GM18951 (cell line): ENCODE measurements at regions not wholly inside any gene's neighbourhood (a gene's known extent, or its start where the extent isn't known, plus 50 kb on each side); places are given as distances from the start of the nearest gene placed in this dataset.

Experiments
- POLR2A ChIP-seq: IDR thresholded peaks from 4 replicates; pipeline ENCODE4 v1.6.1; 2011; ENCODE audit warnings: mild to moderate bottlenecking; ENCODE audit not compliant: insufficient read length, insufficient read depth; ENCODE audit errors: extremely low read depth
- in situ Hi-C: fragments of 300-500 bp; cut with MboI; formaldehyde crosslinking; loops from one replicate; pipeline ENCODE4 v1.12.0; 2022; ENCODE audit warnings: low sequenced_read_pairs, mixed read lengths, inconsistent platforms; ENCODE audit not compliant: unreplicated experiment

DNA sequence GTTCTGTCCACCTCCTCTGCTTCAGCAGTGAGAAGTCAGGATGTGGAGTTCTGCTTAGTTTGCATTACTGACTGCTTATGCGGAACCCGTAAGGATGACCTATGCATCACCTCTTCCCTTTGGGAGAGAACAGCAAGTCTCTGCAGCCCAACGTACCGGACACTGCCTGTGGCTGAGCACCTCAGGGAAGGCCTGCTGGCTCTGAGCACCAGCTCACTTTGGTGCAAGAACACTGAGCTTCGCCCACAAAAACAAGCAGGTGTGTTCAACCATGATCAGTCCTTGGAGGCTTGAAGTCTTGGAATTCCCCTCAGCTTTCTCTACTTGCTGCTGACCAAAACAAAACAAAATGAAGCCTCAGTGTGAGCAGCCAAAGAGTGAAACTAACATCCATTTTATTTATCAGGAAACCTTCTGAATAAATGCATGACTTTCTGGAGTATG is 52.7 kb upstream of the NCK2 start:
- no peak for TF ChIP-seq POLR2A
- in situ Hi-C loops, result no loop called here

DNA sequence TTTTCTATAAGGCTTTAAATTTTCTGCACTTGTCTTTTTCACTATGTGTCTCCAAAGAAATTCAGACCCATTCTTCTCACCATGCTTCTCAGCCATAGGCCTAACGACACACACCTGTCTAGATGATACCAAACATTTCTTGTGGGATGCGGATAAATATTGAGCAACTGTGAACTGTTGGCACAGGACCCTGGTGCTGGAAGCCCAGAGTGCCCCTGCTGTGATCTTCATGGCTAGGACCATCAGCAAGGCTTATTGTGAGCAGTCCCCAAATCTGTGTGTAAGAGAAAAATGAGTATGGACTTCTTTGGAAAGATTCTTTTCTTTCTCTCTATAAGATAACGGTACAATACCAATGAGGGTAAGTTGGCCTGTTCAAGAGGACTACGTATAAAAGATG is 54.1 kb upstream of the NCK2 start:
- no peak for TF ChIP-seq POLR2A
- in situ Hi-C loops, result no loop called here

DNA sequence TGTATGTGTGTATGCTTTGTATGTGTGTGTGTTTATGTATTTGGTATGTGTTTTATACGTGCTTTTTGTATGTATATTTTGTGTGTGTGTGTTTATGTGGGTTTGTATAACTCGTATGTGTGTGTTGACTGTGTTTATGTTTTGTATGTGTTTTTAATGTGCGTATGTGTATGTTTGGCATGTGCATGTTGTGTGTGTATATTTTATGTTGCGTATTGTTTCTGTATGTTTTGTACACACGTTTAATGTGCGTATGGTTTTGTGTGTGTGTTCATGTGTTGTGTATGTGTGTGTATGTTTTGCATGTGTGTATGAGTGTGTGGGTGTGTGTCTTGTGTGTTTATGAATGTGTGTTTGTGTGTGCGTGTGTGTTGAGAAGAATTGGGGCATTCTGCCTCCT is 55.2 kb upstream of the NCK2 start:
- in situ Hi-C loops, result no loop called here
- no peak for TF ChIP-seq POLR2A

DNA sequence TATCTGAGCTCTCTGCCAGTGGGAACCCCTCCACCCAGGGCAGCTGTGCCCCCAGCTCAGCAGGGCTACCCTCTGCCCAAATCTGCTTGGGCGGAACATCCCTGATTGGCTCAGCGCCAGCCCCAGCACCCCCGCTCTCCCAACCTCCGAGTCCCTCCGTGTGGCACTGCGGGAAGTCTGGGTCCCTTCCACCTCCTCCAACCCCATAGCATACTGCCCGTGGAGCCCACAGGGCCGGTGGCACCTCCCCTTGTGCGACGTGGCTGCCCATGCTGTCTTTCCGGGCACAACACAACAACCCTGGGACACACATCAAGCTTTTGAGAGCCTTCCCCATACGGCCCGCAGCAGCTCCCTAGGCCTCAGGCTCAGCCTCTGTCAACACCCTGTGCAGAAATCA is 55.8 kb upstream of the NCK2 start:
- in situ Hi-C loops, result no loop called here
- TF ChIP-seq POLR2A, result no peak

DNA sequence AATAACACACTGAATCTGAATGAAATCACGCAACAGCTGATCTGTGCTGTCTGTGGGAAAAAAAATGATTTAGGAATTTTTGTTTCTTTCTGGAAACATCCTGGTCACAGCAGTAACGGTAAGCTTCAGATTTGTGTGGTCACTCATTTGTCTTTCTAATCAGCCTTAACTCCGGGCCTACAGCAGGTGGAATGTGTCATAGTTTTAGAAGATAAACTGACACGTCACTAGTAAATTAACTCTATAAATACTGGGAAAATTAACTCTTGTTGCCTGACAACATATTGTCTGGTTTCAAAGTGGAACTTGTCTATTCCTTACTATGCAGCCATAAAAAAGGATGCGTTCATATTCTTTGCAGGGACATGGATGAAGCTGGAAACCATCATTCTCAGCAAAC is 58.1 kb upstream of the NCK2 start:
- in situ Hi-C loops, result no loop called here
- no peak for TF ChIP-seq POLR2A

DNA sequence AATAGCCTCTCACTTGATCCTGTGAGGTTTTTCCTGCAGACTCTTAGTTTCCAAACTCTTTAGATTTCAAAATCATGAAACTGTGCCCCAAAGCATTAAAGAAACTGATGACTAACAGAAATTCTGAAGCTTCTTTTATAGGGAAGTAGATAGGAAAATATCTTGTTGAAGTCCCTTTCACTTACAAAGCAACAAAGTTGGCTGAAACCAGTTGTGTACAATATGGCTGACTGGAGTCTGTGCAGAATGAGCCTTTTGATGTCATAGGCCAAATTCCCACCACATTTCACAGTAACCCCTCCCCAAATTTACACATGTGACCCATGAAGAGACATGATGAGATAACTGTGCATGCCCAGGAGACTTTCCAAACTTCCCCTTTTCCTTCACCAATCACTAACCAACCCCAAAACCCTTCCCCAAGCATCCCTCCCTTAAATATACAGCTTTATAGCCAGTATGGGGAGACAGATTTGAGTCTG is 61.7 kb upstream of the NCK2 start:
- in situ Hi-C loops, result no loop called here

DNA sequence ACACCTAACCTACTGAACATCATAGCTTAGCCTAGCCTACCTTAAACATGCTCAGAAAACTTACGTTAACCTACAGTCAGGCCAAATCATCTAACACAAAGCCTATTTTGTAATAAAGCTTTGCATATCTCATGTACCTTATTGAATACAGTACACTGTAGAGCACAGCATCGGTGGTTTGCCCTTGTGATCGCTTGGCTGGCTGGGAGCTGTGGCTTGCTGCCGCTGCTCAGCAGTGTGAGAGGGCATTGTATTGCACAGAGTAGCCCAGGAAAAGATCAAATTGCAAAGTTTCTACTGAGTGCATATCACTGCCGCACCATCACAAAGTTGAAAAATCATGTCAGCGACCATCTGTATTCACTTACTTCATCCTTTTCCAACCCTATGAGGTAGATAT is 62.3 kb upstream of the NCK2 start:
- no peak for TF ChIP-seq POLR2A
- in situ Hi-C loops, result no loop called here

More for the DNA sequence above, 61.7 kb upstream of the NCK2 start:
- no peak for TF ChIP-seq POLR2A

DNA sequence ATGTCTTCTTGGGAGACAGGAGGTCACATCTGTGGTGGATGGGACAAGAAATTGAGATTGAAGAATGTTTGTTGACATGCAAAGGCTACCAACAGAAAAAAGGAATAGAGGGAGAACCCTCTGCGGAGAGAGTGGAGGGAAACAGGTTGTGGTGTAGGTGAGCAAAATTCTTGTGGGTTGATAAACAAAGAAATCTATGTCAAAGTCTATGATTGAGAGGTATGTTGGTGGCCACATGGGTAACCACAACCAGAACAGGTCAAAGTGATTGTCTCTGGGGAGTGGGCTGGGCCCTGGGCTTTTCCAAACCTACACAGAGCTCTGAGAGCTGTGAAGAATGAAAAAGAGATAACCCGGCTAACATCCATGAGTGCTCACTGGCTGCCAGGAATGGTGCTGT is 62.8 kb upstream of the NCK2 start:
- in situ Hi-C loops, result no loop called here
- TF ChIP-seq POLR2A, result no peak

DNA sequence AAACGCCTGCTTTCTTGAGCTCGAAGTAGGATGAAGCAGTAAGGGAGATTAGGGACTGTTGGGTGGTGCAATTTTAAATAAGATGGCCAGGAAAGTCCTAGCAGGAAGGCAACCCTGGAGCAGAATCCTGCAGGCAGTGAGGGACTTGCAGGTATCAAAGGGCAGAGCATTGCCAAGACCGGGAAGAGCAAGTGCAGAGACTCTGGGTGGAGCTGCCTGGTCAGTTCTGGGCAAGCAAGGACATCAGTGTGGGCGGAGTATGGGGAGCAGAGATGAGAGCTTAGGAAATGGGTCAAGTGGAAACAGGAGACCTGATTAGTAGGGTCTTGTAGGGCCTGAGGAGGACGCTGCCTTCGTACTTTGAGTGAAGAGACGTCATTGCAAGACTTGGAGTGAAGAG is 64.4 kb upstream of the NCK2 start:
- TF ChIP-seq POLR2A, result no peak
- in situ Hi-C loops, result no loop called here

DNA sequence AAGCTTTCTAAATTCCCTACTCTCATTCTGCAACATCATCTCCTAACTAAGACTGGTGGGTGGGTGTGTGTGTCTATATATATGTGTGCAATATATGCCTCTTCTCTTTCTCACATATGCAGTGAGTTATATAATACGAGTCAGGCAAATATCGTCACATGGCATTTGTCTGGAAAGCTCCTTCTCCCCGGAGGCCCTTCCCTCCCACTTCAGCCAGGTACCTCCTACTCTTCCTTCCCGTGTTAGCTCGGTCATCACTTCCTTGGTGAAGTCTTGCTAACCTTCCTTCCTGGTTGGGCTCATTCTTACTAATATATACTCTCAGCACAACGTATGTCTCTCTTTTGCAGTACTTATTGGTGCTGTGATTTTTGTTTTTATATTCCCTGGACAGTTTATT is 66.4 kb upstream of the NCK2 start:
- in situ Hi-C loops, result no loop called here
- no peak for TF ChIP-seq POLR2A

DNA sequence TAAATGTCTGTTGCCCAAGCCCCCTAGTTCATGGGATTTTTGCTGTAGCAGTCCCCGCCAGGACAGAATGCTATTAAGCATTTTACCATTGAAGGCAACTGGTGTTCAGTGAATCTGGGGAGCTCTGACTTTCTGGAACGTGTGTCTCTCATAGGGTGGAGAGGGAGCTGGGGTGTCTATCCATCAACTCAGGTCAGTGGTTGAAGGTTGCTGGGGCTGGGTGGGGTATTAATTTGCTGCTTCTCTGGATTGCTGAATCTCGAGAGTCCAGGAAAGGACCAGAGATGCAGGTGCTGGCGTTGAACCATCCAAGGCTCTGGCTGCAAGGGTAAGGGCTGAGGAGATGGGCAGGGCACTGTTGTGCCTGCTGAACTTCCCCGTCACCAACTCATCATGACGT is 66.8 kb upstream of the NCK2 start:
- in situ Hi-C loops, result no loop called here
- no peak for TF ChIP-seq POLR2A

DNA sequence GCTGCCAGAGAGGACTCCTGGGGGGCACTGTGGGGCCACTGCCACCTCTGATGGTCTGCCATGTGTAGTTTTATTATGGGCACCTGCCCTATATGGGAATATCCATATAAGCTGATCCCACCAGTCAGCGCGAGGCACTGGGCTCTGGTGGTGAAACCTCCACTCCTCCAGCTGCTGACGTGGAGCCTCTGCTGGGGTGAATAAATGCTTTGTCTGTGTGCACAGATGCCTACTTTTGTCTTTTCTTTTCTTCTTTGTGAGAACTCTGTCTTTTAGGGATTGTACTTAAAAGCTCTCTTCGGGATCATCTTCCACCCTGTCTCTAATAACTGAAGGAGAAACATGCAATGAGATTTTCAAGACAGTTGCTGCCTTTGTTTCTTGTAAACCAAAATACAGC is 68.9 kb upstream of the NCK2 start:
- TF ChIP-seq POLR2A, result no peak
- in situ Hi-C loops, result no loop called here

DNA sequence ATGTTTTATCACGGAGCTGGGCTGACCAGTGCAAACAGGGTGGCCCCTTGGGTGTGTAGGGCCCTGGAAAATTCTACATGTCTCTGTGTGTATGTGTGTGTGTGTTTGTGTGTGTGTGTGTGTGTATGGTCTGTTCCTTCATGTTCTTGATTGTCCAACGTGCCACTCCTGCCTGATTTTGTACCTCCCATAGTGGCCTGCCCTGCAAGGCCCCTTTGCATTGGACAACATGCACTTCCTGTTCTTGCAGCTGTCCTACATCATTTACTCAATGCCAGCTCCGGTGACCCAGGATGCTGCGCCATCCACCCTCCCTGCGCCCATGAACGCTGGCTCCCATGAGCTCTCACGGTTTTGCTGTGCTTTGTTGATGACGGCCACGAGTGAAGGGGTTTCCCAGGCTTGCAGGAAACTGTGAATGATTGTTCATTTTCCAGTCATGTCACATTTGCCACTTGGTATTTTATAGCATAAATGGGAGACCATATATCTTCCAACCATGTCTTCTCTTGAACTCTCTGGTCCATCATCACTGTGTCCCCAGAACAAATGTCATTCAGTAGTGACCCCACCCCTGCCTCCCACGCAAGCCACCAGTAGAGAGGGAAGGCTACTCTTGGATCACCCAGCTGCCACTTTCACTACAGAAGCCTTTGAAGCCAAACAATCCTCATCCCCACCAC is 69.7 kb upstream of the NCK2 start:
- in situ Hi-C loops, result no loop called here
- TF ChIP-seq POLR2A, result no peak

DNA sequence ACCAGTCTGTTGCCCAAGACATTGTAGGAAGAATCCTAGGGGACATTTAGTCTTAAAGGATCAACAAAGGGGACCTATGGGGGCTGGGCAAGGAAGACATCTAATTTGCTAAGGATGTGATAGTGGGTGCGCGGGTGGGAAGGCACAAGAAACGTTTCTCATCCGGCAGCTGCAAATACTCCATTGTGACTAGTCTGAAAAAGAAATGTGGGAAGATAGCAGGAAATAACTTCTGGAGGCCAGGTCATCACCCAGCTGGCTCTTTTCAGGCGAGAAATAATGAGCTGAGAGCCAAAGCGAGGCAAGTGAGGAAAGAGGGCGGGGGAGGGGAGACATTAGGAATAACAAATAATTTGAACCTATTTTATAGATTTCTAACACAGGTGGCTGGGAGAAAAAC is 70.3 kb upstream of the NCK2 start:
- TF ChIP-seq POLR2A, result no peak
- in situ Hi-C loops, result no loop called here

DNA sequence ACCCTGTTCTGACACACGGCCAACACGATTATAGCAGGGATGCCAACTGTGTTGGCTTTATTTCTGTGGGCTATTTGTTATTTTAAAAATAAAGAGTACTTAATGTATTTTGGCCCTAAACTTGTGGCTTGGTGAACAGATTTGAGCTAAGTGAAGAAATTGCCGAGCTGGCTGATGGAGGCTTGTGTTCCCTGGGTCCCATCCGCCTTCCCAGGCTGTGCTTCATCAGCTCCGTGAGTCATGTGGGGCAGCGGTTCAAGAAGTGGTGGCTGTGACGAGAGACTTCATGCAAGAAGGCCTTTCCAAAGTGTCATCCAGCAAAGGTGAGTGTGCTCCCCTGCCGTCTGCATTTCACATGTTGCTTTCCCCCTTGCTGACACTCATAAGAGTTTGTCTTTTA is 73.6 kb upstream of the NCK2 start:
- no peak for TF ChIP-seq POLR2A
- in situ Hi-C loops, result no loop called here

DNA sequence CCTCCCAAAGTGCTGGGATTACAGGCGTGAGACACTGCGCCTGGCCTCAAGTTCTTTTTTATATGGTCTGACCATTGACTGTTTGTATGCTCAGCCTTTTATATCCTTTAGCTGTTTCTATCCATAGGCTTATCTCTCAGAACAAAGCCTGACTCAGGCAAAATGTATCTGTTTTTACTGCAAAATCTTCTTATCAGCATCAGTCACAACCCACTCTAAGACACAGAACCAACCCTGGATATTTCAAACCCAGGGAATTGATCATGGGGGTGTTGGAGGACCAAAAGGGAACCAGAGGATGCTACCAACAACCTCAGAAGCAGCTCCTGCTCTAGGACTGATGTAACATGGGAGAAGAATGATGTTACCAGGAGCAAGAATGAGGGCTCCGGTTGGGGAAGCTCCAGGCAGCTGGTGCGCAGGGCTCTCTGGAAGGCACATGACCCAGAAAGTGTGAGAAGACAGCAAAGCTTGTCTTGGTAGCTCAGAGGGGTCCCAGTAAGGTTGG is 75.3 kb upstream of the NCK2 start:
- TF ChIP-seq POLR2A, result no peak
- in situ Hi-C loops, result no loop called here
